Smooth muscle cell (in vitro differentiated cells): ENCODE measurements at regions not wholly inside any gene's neighbourhood (a gene's known extent, or its start where the extent isn't known, plus 50 kb on each side); places are given as distances from the start of the nearest gene placed in this dataset.

Experiments used
- DNase-seq: peaks from one replicate; lab custom pipeline; 2025; ENCODE audit not compliant: unreplicated experiment; lab: John Stamatoyannopoulos, UW
- H2AFZ ChIP-seq: fragments of 200-600 bp; sonication (generic); 2 replicates; pipeline ENCODE4 v1.6.0; 2016; ENCODE audit warnings: antibody characterized with exemption, low read depth, mild to moderate bottlenecking
- H3F3A ChIP-seq: fragments of 200-600 bp; sonication (generic); 2 replicates; pipeline ENCODE4 v1.6.0; 2017; ENCODE audit warnings: antibody characterized with exemption, low read depth
- H3K27ac ChIP-seq: fragments of 200-600 bp; sonication (generic); 2 replicates; pipeline ENCODE4 v1.5.1; 2016; ENCODE audit warnings: low read depth, mild to moderate bottlenecking
- H3K27me3 ChIP-seq: fragments of 200-600 bp; sonication (generic); 2 replicates; pipeline ENCODE4 v1.6.1; 2016; ENCODE audit warnings: low read depth, mild to moderate bottlenecking
- H3K36me3 ChIP-seq: fragments of 200-600 bp; sonication (generic); 2 replicates; pipeline ENCODE4 v1.5.1; 2016; ENCODE audit warnings: low read depth
- H3K4me1 ChIP-seq: fragments of 200-600 bp; sonication (generic); 2 replicates; pipeline ENCODE4 v1.5.1; 2016; ENCODE audit warnings: low read depth
- H3K4me2 ChIP-seq: fragments of 200-600 bp; sonication (generic); 2 replicates; pipeline ENCODE4 v1.6.0; 2016; ENCODE audit warnings: mild to moderate bottlenecking
- H3K4me3 ChIP-seq: fragments of 200-600 bp; sonication (generic); 2 replicates; pipeline ENCODE4 v1.5.1; 2016; ENCODE audit warnings: mild to moderate bottlenecking
- H3K79me2 ChIP-seq: fragments of 200-600 bp; sonication (generic); 2 replicates; pipeline ENCODE4 v1.6.0; 2016; ENCODE audit warnings: low read depth, mild to moderate bottlenecking
- H3K9ac ChIP-seq: fragments of 200-600 bp; sonication (generic); 2 replicates; pipeline ENCODE4 v1.6.0; 2016; ENCODE audit warnings: low read depth
- H3K9me3 ChIP-seq: fragments of 200-600 bp; sonication (generic); replicated peaks from 2 replicates; pipeline ENCODE4 v1.5.1; 2016; ENCODE audit warnings: low read depth
- H4K20me1 ChIP-seq: fragments of 200-600 bp; sonication (generic); 2 replicates; pipeline ENCODE4 v1.6.0; 2016; ENCODE audit warnings: low read depth
- CTCF ChIP-seq: fragments of 200-600 bp; sonication (generic); IDR thresholded peaks from 2 replicates; pipeline ENCODE4 v1.5.1; 2017; ENCODE audit warnings: borderline replicate concordance, mild to moderate bottlenecking, antibody characterized with exemption; ENCODE audit not compliant: insufficient read depth, poor library complexity, severe bottlenecking
- WGBS: methylation state at CpG from one replicate; pipeline ENCODE4 v1.1.7; 2016; ENCODE audit warnings: low lambda C conversion rate; 5-methylcytosine and 5-hydroxymethylcytosine counted together

DNA sequence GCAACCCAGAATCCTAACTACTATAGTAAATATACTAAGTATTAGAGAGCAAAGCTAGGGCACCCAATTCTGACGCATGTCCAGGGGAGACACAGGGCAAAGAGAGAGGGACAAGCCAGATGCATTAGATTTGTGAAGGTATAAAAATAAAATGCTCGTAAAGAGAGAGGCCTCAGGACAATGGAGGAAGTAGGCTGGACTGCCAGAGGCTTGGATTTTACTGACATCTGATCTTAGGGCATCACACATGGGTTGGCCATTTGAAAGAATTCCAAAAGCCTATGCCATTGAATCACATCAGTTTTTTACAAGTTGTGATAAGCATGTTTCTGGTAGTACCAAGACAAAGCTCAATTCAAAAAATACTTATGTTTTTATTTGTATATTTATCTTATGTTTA, 149.3 kb upstream of the MSX2 start:
- DNase-seq: no peak
- H4K20me1 ChIP-seq: no peaks in the 10 kb centered on the region
- no peaks in the 10 kb centered on the region for H3K9me3 ChIP-seq
- H3K4me1 ChIP-seq: peaks cover 22% of the 10 kb centered on the region
- H3K4me2 ChIP-seq: peak overlapping the region; percentile 73
- H3K27me3 ChIP-seq: no peaks in the 10 kb centered on the region
- no peaks in the 10 kb centered on the region for H3K36me3 ChIP-seq
- TF ChIP-seq CTCF: no peak
- no peak overlapping the region for H3K4me3 ChIP-seq
- H3F3A ChIP-seq: peaks cover 26% of the 10 kb centered on the region
- H3K9ac ChIP-seq: no peak overlapping the region
- H3K27ac ChIP-seq: no peak overlapping the region
- 59% methylated on average over 2 of the region's 2 CpGs for WGBS
- H2AFZ ChIP-seq: no peak overlapping the region
- H3K79me2 ChIP-seq: no peaks in the 10 kb centered on the region

DNA sequence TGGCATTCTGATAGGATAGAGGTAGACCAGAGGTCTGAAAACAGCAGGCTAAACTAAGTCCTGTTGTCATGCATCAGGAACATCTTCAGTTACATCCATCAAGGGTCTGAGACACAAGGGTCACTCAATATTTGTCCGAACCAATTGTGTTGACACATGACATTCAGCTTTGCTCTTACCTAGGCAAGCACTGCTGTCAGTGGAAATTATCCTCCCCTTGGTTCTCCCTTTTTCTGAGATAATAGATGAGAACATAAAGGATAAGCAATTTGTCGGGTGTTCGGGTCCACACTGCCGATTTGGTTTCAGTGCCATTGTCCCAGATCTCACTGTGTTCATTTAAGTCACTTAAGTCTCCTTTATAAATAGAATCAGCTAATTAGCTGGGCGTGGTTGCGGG, 148.3 kb upstream of the MSX2 start:
- Histone ChIP-seq H3K27ac (no peak overlapping the region), H3K27me3 (no peaks in the 10 kb centered on the region), H3K36me3 (no peaks in the 10 kb centered on the region), H3K4me2 (no peak overlapping the region), H3K4me1 (peaks cover 22% of the 10 kb centered on the region), H3K79me2 (no peaks in the 10 kb centered on the region), H4K20me1 (no peaks in the 10 kb centered on the region), H3K4me3 (no peak overlapping the region), H3K9ac (no peak overlapping the region), H2AFZ (no peak overlapping the region), H3K9me3 (no peaks in the 10 kb centered on the region), H3F3A (peaks cover 26% of the 10 kb centered on the region)
- TF ChIP-seq CTCF: no peak
- no peak for DNase-seq
- 97% methylated on average over 6 of the region's 6 CpGs for WGBS

GRCh38 chr5:174581479-174581878, 142.9 kb upstream of the MSX2 start:
- no peak overlapping the region for H3K4me2 ChIP-seq
- H3F3A ChIP-seq: no peaks in the 10 kb centered on the region
- DNase-seq: no peak
- TF ChIP-seq CTCF: peak; percentile 54
- H4K20me1 ChIP-seq: no peaks in the 10 kb centered on the region
- no peak overlapping the region for H2AFZ ChIP-seq
- no peaks in the 10 kb centered on the region for H3K79me2 ChIP-seq
- H3K27me3 ChIP-seq: no peaks in the 10 kb centered on the region
- no peak overlapping the region for H3K4me3 ChIP-seq
- no peaks in the 10 kb centered on the region for H3K9me3 ChIP-seq
- no peak overlapping the region for H3K27ac ChIP-seq
- H3K4me1 ChIP-seq: no peaks in the 10 kb centered on the region
- H3K36me3 ChIP-seq: no peaks in the 10 kb centered on the region
- 14% methylated on average over 5 of the region's 5 CpGs for WGBS
- H3K9ac ChIP-seq: no peak overlapping the region

- Histone ChIP-seq H3K4me3 (no peak overlapping the region), H3K4me2 (no peak overlapping the region), H3K27ac (no peak overlapping the region), H3K36me3 (no peaks in the 10 kb centered on the region), H3K9me3 (no peaks in the 10 kb centered on the region), H2AFZ (no peak overlapping the region), H3K79me2 (no peaks in the 10 kb centered on the region), H3K4me1 (no peaks in the 10 kb centered on the region), H3K9ac (no peak overlapping the region), H3F3A (no peaks in the 10 kb centered on the region), H3K27me3 (no peaks in the 10 kb centered on the region), H4K20me1 (no peaks in the 10 kb centered on the region)
- 79% methylated on average over 4 of the region's 4 CpGs for WGBS
- no peak for DNase-seq
- TF ChIP-seq CTCF: no peak
Measured at GRCh38 chr5:174581894-174582293, 142.5 kb upstream of the MSX2 start.
